Erythroblast (primary cell): ENCODE measurements at regions not wholly inside any gene's neighbourhood (a gene's known extent, or its start where the extent isn't known, plus 50 kb on each side); places are given as distances from the start of the nearest gene placed in this dataset.

Experiments
- GATA1 ChIP-seq: IDR thresholded peaks from 2 replicates; pipeline ENCODE4 v1.6.1; 2011; ENCODE audit warnings: low read depth, mild to moderate bottlenecking, control low read depth, low read length, moderate library complexity
- POLR2A ChIP-seq: IDR thresholded peaks from 2 replicates; pipeline ENCODE4 v1.6.1; 2011; ENCODE audit warnings: mild to moderate bottlenecking, low read length

- no peak for TF ChIP-seq POLR2A
- TF ChIP-seq GATA1, result no peak
These were observed 636.8 kb upstream of the GRM3 start for GRCh38 chr7:86006909-86007308.
